ENCODE measurements at regions not wholly inside any gene's neighbourhood (a gene's known extent, or its start where the extent isn't known, plus 50 kb on each side); places are given as distances from the start of the nearest gene placed in this dataset.

DNA sequence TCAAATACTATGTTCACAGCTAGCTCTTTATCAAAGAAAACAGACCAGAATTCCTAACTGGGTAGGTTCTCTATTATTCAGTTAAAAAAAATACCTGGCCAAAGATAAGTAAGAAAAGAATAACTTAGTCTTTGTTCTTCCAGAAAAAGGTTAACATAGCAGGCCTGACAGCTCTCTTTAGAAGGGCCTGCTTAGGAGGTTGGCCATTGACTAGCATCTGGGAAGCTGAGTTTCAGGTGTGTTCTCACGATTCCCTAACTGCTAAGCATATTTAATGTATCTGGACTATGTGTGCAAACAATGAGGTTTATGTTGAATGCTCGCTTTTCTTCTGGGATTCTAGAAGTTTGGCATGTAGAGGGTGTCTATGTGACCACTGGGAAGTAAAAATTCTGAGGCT lies 618.9 kb downstream of the HACE1 start:
- ChIA-PET POLR2A (no interaction called here), CTCF (interaction anchor here (0.7 kb wide), 1 partner anchor 1226 kb away, joined by 3 read pairs; no protein-coding TSS in a partner anchor)
- DNase-seq, result no peak
- Histone ChIP-seq H2AFZ (ENCODE audit: low read depth) (no peak overlapping the region), H3K27ac (ENCODE audit: low read depth in 2 of 2, low read length in 1 of 2) (no peak overlapping the region), H3K79me2 (ENCODE audit: insufficient read depth) (no peaks in the 10 kb centered on the region), H3K9me3 (no peaks in the 10 kb centered on the region), H3F3A (replicated peaks; ENCODE audit: insufficient read depth) (no peaks in the 10 kb centered on the region), H3K4me2 (no peak overlapping the region), H3K9ac (no peak overlapping the region), H3K36me3 (replicated peaks in 1 of 2; ENCODE audit: control insufficient read depth in 1 of 2, insufficient read depth in 2 of 2, low read length in 1 of 2) (no peaks in the 10 kb centered on the region), H3K4me1 (ENCODE audit: control insufficient read depth in 1 of 2, insufficient read depth in 2 of 2, low read depth in 1 of 2, low read length in 1 of 2) (no peaks in the 10 kb centered on the region), H3K9me2 (no peaks in the 10 kb centered on the region), H4K20me1 (ENCODE audit: insufficient read depth) (no peaks in the 10 kb centered on the region), H3K4me3 (ENCODE audit: low read depth in 2 of 2, low read length in 1 of 2) (no peak overlapping the region), H3K27me3 (ENCODE audit: insufficient read depth) (no peaks in the 10 kb centered on the region)
- TF ChIP-seq, protein P1, sequence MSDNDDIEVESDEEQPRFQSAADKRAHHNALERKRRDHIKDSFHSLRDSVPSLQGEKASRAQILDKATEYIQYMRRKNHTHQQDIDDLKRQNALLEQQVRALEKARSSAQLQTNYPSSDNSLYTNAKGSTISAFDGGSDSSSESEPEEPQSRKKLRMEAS (IDR thresholded peaks at IDR 0.05; ENCODE audit: low read depth), result no peak
- TF ChIP-seq FOXJ3 (CRISPR knock-in tag; IDR thresholded peaks at IDR 0.05), result no peak
- TF ChIP-seq FOXM1 (IDR thresholded peaks at IDR 0.05; ENCODE audit: low read depth), result no peak
- no peak for TF ChIP-seq NRF1 (IDR thresholded peaks at IDR 0.05; ENCODE audit: low read depth, low read length)
- TF ChIP-seq FOSL2 (IDR thresholded peaks at IDR 0.05; ENCODE audit: borderline replicate concordance, low read depth), result no peak
- TF ChIP-seq EP300 (IDR thresholded peaks at IDR 0.05; ENCODE audit: borderline replicate concordance in 1 of 2, low read depth in 1 of 2, low read length in 1 of 2), result no peak
- TF ChIP-seq EZH2phosphoT487 (IDR thresholded peaks at IDR 0.05; ENCODE audit: borderline replicate concordance, low read depth), result no peak
- TF ChIP-seq, protein P2, sequence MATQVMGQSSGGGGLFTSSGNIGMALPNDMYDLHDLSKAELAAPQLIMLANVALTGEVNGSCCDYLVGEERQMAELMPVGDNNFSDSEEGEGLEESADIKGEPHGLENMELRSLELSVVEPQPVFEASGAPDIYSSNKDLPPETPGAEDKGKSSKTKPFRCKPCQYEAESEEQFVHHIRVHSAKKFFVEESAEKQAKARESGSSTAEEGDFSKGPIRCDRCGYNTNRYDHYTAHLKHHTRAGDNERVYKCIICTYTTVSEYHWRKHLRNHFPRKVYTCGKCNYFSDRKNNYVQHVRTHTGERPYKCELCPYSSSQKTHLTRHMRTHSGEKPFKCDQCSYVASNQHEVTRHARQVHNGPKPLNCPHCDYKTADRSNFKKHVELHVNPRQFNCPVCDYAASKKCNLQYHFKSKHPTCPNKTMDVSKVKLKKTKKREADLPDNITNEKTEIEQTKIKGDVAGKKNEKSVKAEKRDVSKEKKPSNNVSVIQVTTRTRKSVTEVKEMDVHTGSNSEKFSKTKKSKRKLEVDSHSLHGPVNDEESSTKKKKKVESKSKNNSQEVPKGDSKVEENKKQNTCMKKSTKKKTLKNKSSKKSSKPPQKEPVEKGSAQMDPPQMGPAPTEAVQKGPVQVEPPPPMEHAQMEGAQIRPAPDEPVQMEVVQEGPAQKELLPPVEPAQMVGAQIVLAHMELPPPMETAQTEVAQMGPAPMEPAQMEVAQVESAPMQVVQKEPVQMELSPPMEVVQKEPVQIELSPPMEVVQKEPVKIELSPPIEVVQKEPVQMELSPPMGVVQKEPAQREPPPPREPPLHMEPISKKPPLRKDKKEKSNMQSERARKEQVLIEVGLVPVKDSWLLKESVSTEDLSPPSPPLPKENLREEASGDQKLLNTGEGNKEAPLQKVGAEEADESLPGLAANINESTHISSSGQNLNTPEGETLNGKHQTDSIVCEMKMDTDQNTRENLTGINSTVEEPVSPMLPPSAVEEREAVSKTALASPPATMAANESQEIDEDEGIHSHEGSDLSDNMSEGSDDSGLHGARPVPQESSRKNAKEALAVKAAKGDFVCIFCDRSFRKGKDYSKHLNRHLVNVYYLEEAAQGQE (IDR thresholded peaks at IDR 0.05; ENCODE audit: low read depth, low read length), result no peak
- no peak for TF ChIP-seq RXRA (IDR thresholded peaks at IDR 0.05; ENCODE audit: borderline replicate concordance, low read depth)
- TF ChIP-seq, protein P3, sequence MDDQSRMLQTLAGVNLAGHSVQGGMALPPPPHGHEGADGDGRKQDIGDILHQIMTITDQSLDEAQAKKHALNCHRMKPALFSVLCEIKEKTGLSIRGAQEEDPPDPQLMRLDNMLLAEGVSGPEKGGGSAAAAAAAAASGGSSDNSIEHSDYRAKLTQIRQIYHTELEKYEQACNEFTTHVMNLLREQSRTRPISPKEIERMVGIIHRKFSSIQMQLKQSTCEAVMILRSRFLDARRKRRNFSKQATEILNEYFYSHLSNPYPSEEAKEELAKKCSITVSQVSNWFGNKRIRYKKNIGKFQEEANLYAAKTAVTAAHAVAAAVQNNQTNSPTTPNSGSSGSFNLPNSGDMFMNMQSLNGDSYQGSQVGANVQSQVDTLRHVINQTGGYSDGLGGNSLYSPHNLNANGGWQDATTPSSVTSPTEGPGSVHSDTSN (IDR thresholded peaks at IDR 0.05), result no peak
- TF ChIP-seq ELF1 (IDR thresholded peaks at IDR 0.05), result no peak
- TF ChIP-seq, protein P4, sequence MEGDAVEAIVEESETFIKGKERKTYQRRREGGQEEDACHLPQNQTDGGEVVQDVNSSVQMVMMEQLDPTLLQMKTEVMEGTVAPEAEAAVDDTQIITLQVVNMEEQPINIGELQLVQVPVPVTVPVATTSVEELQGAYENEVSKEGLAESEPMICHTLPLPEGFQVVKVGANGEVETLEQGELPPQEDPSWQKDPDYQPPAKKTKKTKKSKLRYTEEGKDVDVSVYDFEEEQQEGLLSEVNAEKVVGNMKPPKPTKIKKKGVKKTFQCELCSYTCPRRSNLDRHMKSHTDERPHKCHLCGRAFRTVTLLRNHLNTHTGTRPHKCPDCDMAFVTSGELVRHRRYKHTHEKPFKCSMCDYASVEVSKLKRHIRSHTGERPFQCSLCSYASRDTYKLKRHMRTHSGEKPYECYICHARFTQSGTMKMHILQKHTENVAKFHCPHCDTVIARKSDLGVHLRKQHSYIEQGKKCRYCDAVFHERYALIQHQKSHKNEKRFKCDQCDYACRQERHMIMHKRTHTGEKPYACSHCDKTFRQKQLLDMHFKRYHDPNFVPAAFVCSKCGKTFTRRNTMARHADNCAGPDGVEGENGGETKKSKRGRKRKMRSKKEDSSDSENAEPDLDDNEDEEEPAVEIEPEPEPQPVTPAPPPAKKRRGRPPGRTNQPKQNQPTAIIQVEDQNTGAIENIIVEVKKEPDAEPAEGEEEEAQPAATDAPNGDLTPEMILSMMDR (IDR thresholded peaks at IDR 0.05), result no peak
- TF ChIP-seq, protein P5, sequence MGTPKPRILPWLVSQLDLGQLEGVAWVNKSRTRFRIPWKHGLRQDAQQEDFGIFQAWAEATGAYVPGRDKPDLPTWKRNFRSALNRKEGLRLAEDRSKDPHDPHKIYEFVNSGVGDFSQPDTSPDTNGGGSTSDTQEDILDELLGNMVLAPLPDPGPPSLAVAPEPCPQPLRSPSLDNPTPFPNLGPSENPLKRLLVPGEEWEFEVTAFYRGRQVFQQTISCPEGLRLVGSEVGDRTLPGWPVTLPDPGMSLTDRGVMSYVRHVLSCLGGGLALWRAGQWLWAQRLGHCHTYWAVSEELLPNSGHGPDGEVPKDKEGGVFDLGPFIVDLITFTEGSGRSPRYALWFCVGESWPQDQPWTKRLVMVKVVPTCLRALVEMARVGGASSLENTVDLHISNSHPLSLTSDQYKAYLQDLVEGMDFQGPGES (IDR thresholded peaks at IDR 0.05; ENCODE audit: low read depth, low read length), result no peak
- TF ChIP-seq RFX5 (IDR thresholded peaks at IDR 0.05; ENCODE audit: low read length), result no peak
- no peak for TF ChIP-seq RCOR1 (IDR thresholded peaks at IDR 0.05; ENCODE audit: low read length)
- no peak for TF ChIP-seq GATA2 (CRISPR knock-in tag; IDR thresholded peaks at IDR 0.05)
- no peak for TF ChIP-seq MXI1 (IDR thresholded peaks at IDR 0.05; ENCODE audit: low read depth, low read length)
- TF ChIP-seq, protein P6, sequence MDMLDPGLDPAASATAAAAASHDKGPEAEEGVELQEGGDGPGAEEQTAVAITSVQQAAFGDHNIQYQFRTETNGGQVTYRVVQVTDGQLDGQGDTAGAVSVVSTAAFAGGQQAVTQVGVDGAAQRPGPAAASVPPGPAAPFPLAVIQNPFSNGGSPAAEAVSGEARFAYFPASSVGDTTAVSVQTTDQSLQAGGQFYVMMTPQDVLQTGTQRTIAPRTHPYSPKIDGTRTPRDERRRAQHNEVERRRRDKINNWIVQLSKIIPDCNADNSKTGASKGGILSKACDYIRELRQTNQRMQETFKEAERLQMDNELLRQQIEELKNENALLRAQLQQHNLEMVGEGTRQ (IDR thresholded peaks at IDR 0.05; ENCODE audit: borderline replicate concordance, low read depth, low read length), result no peak
- 24% methylated on average over 2 of the region's 2 CpGs for WGBS (ENCODE audit: low lambda C conversion rate)
